ENCODE measurements at regions not wholly inside any gene's neighbourhood (a gene's known extent, or its start where the extent isn't known, plus 50 kb on each side); places are given as distances from the start of the nearest gene placed in this dataset.

- H3K9me3 Mint-ChIP-seq = peaks cover 0 to 7% (median 3%) of the 10 kb centered on the region in 8 donors
- ChIA-PET POLR2A (ENCODE audit: partially characterized antibody) (no interaction called here), CTCF (ENCODE audit: partially characterized antibody) (no interaction called here)
- H3K4me1 Mint-ChIP-seq = no peaks in the 10 kb centered on the region
- Histone ChIP-seq H3K27ac (ENCODE audit: low read depth, low read length) (no peak overlapping the region), H3K27me3 (ENCODE audit: insufficient read depth, low read length) (no peaks in the 10 kb centered on the region), H3K9me3 (ENCODE audit: control insufficient read depth in 1 of 2, low read length in 2 of 2) (no peaks in the 10 kb centered on the region), H3K4me1 (ENCODE audit: insufficient read depth, low read length) (no peaks in the 10 kb centered on the region), H3K36me3 (ENCODE audit: insufficient read depth, low read length) (no peaks in the 10 kb centered on the region), H3K4me3 (ENCODE audit: low read length in 2 of 2) (no peak overlapping the region)
- H3K4me3 Mint-ChIP-seq = peak overlapping the region in 1 of 8 donors; percentile 55
- H3K36me3 Mint-ChIP-seq = no peaks in the 10 kb centered on the region
- DNase-seq = no peak
- intact Hi-C loops (cut with micrococcal nuclease) = no loop called here
- no peak overlapping the region for H3K27ac Mint-ChIP-seq
- H3K27me3 Mint-ChIP-seq = no peaks in the 10 kb centered on the region
These were observed 262.5 kb downstream of the MED10 start for GRCh38 chr5:6115852-6116251.

DNA sequence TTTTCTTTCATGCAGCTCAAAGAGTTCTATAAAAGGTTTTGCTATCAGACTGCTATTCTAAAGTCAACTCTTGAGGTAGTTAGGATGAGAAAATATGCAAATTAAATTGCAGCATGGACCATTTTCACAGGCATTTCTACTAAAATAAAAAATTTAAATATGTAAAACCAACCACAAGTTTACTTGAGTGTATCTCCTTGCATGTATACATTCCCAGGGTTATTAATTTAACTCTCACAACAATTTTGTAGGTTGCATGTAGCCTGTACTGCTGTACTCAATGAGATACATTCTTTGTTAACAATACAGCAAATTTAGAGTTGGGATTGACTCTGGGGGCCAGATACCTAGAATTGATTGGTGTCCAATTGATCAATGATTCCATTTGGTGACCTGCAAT lies 265.8 kb downstream of the MED10 start:
- no peaks in the 10 kb centered on the region for H3K27me3 ChIP-seq (ENCODE audit: insufficient read depth, low read length)
- ChIA-PET POLR2A (ENCODE audit: partially characterized antibody) (no interaction called here), CTCF (ENCODE audit: partially characterized antibody) (no interaction called here)
- H3K27ac ChIP-seq (ENCODE audit: low read depth, low read length) = no peak overlapping the region
- DNase-seq = no peak
- no peaks in the 10 kb centered on the region for H3K36me3 Mint-ChIP-seq
- no peaks in the 10 kb centered on the region for H3K36me3 ChIP-seq (ENCODE audit: insufficient read depth, low read length)
- H3K27ac Mint-ChIP-seq = no peak overlapping the region
- H3K4me1 ChIP-seq (ENCODE audit: insufficient read depth, low read length) = no peaks in the 10 kb centered on the region
- H3K9me3 Mint-ChIP-seq = peaks cover 0 to 7% (median 0%) of the 10 kb centered on the region in 8 donors
- intact Hi-C loops (cut with micrococcal nuclease) = no loop called here
- no peak overlapping the region for H3K4me3 Mint-ChIP-seq
- no peaks in the 10 kb centered on the region for H3K4me1 Mint-ChIP-seq
- H3K27me3 Mint-ChIP-seq = no peaks in the 10 kb centered on the region
- H3K4me3 ChIP-seq (ENCODE audit: low read length in 2 of 2) = no peak overlapping the region
- H3K9me3 ChIP-seq (ENCODE audit: control insufficient read depth in 1 of 2, low read length in 2 of 2) = no peaks in the 10 kb centered on the region

DNA sequence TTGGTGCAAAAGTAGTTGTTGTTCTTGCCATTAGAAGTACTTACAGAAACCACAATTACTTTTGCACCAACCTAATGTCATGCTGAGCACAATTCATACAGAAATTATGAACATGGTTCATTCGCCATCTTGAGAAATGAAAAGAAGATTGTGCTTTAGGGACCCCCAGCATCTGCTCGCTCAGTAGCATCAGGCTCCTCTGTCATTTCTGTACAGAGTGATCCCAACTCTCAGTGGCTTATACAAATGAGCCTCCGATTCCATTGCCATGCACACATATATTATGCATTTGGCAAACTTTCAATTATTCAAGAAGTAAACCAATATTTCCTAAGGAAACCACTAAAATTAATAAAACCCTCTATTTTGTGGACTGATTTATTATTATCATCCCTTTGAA lies 266.2 kb downstream of the MED10 start:
- CTCF ChIA-PET (ENCODE audit: partially characterized antibody) = no interaction called here
- Histone ChIP-seq H3K4me3 (ENCODE audit: low read length in 2 of 2) (no peak overlapping the region), H3K27me3 (ENCODE audit: insufficient read depth, low read length) (no peaks in the 10 kb centered on the region), H3K36me3 (ENCODE audit: insufficient read depth, low read length) (no peaks in the 10 kb centered on the region), H3K27ac (ENCODE audit: low read depth, low read length) (no peak overlapping the region), H3K9me3 (ENCODE audit: control insufficient read depth in 1 of 2, low read length in 2 of 2) (no peaks in the 10 kb centered on the region), H3K4me1 (ENCODE audit: insufficient read depth, low read length) (no peaks in the 10 kb centered on the region)
- no peak for DNase-seq
- Mint-ChIP-seq H3K4me3 (no peak overlapping the region), H3K36me3 (no peaks in the 10 kb centered on the region), H3K27ac (no peak overlapping the region), H3K9me3 (peaks cover 0 to 7% (median 0%) of the 10 kb centered on the region in 8 donors), H3K4me1 (no peaks in the 10 kb centered on the region), H3K27me3 (no peaks in the 10 kb centered on the region)
- POLR2A ChIA-PET (ENCODE audit: partially characterized antibody) = no interaction called here
- intact Hi-C loops (cut with micrococcal nuclease) = no loop called here

- Mint-ChIP-seq H3K36me3 (no peaks in the 10 kb centered on the region), H3K4me1 (no peaks in the 10 kb centered on the region), H3K27ac (no peak overlapping the region), H3K27me3 (no peaks in the 10 kb centered on the region), H3K4me3 (no peak overlapping the region), H3K9me3 (peaks cover 0 to 7% (median 0%) of the 10 kb centered on the region in 8 donors)
- H3K27ac ChIP-seq (ENCODE audit: low read depth, low read length) = no peak overlapping the region
- H3K9me3 ChIP-seq (ENCODE audit: control insufficient read depth in 1 of 2, low read length in 2 of 2) = no peaks in the 10 kb centered on the region
- no peak overlapping the region for H3K4me3 ChIP-seq (ENCODE audit: low read length in 2 of 2)
- intact Hi-C loops (cut with micrococcal nuclease) = no loop called here
- no peaks in the 10 kb centered on the region for H3K4me1 ChIP-seq (ENCODE audit: insufficient read depth, low read length)
- H3K27me3 ChIP-seq (ENCODE audit: insufficient read depth, low read length) = no peaks in the 10 kb centered on the region
- no peaks in the 10 kb centered on the region for H3K36me3 ChIP-seq (ENCODE audit: insufficient read depth, low read length)
- CTCF ChIA-PET (ENCODE audit: partially characterized antibody) = no interaction called here
- POLR2A ChIA-PET (ENCODE audit: partially characterized antibody) = no interaction called here
- DNase-seq = no peak
These were observed 267.2 kb downstream of the MED10 start for GRCh38 chr5:6111131-6111530.

DNA sequence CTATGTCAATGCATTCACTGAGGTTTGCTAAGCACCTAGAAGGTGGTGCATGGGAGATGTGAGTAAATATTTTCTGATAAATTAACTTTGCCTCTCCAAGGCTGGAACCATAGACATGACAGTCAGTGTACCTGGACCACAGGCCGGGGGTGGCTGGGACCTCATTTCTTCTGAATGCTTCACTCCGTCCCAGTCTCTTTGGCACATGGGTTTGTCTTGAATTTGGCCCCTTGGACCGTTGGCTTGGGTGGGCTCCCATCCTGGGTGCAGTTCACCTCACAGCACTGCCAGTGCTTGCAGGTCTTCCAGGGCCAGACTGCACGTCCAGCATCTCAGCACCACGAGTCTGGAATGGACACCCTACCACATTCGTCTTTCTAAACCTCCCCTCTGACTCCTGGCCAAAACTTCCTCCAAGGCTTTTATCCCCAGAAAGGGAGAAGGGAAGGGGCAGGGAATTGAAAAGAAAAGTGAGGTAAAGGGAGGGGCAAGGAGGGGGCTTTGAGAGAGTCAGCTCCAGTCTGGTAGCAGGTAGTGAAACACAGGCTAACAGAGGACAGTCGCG lies 267.8 kb downstream of the MED10 start:
- no peaks in the 10 kb centered on the region for H3K4me1 Mint-ChIP-seq
- Histone ChIP-seq H3K27me3 (ENCODE audit: insufficient read depth, low read length) (no peaks in the 10 kb centered on the region), H3K4me3 (ENCODE audit: low read length in 2 of 2) (no peak overlapping the region), H3K27ac (ENCODE audit: low read depth, low read length) (no peak overlapping the region), H3K36me3 (ENCODE audit: insufficient read depth, low read length) (no peaks in the 10 kb centered on the region), H3K4me1 (ENCODE audit: insufficient read depth, low read length) (no peaks in the 10 kb centered on the region), H3K9me3 (ENCODE audit: control insufficient read depth in 1 of 2, low read length in 2 of 2) (no peaks in the 10 kb centered on the region)
- peaks cover 0 to 7% (median 0%) of the 10 kb centered on the region in 8 donors for H3K9me3 Mint-ChIP-seq
- no peak for DNase-seq
- no peak overlapping the region for H3K4me3 Mint-ChIP-seq
- ChIA-PET POLR2A (ENCODE audit: partially characterized antibody) (no interaction called here), CTCF (ENCODE audit: partially characterized antibody) (no interaction called here)
- H3K36me3 Mint-ChIP-seq = no peaks in the 10 kb centered on the region
- no peaks in the 10 kb centered on the region for H3K27me3 Mint-ChIP-seq
- intact Hi-C loops (cut with micrococcal nuclease) = no loop called here
- no peak overlapping the region for H3K27ac Mint-ChIP-seq

DNA sequence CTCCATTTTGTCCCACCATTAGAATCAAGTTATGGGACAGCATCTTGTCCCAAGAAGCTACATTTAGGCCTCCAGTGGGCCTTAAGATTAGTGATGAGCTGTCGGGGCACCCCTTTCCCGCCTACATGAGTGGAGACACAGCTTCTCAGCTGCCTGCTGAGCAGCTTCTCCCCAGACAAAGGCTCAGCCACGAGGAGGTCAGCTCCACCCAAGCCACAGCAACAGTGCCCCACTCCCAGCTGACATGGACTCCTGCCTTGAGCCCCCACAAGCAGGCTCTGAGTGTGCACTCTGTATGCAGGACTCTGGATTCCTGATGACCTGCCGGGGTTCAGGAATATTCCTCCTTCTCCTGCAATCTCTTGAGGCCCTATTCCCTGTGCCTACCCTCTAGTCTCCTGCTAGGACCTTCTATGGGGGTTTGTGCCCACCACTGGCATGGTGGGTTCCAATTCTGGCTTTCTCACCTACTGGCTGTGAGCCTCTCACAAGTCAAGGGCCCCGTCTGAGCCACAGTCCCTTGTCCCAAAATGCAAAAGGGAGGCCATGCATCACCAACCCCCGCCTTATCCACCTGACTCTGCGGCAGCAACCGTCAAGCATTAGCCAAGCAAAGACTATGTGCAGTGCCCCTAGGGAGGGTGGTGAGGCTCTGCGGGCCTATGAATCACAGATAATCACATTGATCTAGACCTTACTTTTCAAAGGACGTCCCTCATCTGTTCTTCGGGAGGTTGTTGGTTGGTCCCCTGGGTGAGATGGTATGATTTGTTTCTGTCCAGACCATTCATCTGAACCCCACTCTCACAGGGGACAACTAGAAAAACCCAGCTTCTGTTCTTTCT lies 269.1 kb downstream of the MED10 start:
- no peak overlapping the region for H3K4me3 Mint-ChIP-seq
- H3K36me3 Mint-ChIP-seq = no peaks in the 10 kb centered on the region
- H3K4me1 ChIP-seq (ENCODE audit: insufficient read depth, low read length) = no peaks in the 10 kb centered on the region
- intact Hi-C loops (cut with micrococcal nuclease) = no loop called here
- H3K36me3 ChIP-seq (ENCODE audit: insufficient read depth, low read length) = no peaks in the 10 kb centered on the region
- CTCF ChIA-PET (ENCODE audit: partially characterized antibody) = no interaction called here
- POLR2A ChIA-PET (ENCODE audit: partially characterized antibody) = no interaction called here
- no peak overlapping the region for H3K4me3 ChIP-seq (ENCODE audit: low read length in 2 of 2)
- H3K27ac ChIP-seq (ENCODE audit: low read depth, low read length) = no peak overlapping the region
- H3K9me3 Mint-ChIP-seq = peaks cover 0 to 4% (median 0%) of the 10 kb centered on the region in 8 donors
- no peak for DNase-seq
- no peaks in the 10 kb centered on the region for H3K4me1 Mint-ChIP-seq
- H3K27me3 Mint-ChIP-seq = no peaks in the 10 kb centered on the region
- H3K27ac Mint-ChIP-seq = no peak overlapping the region
- H3K27me3 ChIP-seq (ENCODE audit: insufficient read depth, low read length) = no peaks in the 10 kb centered on the region
- H3K9me3 ChIP-seq (ENCODE audit: control insufficient read depth in 1 of 2, low read length in 2 of 2) = no peaks in the 10 kb centered on the region

GRCh38 chr5:6108540-6108848 lies 269.9 kb downstream of the MED10 start:
- H3K27ac ChIP-seq (ENCODE audit: low read depth, low read length) = no peak overlapping the region
- no peaks in the 10 kb centered on the region for H3K36me3 Mint-ChIP-seq
- no peak overlapping the region for H3K4me3 ChIP-seq (ENCODE audit: low read length in 2 of 2)
- intact Hi-C loops (cut with micrococcal nuclease) = no loop called here
- H3K4me3 Mint-ChIP-seq = no peak overlapping the region
- H3K27me3 ChIP-seq (ENCODE audit: insufficient read depth, low read length) = no peaks in the 10 kb centered on the region
- ChIA-PET CTCF (ENCODE audit: partially characterized antibody) (no interaction called here), POLR2A (ENCODE audit: partially characterized antibody) (no interaction called here)
- no peak for DNase-seq
- H3K4me1 Mint-ChIP-seq = no peaks in the 10 kb centered on the region
- no peaks in the 10 kb centered on the region for H3K4me1 ChIP-seq (ENCODE audit: insufficient read depth, low read length)
- H3K9me3 ChIP-seq (ENCODE audit: control insufficient read depth in 1 of 2, low read length in 2 of 2) = no peaks in the 10 kb centered on the region
- H3K27ac Mint-ChIP-seq = no peak overlapping the region
- no peaks in the 10 kb centered on the region for H3K27me3 Mint-ChIP-seq
- peaks cover 0 to 4% (median 0%) of the 10 kb centered on the region in 8 donors for H3K9me3 Mint-ChIP-seq
- no peaks in the 10 kb centered on the region for H3K36me3 ChIP-seq (ENCODE audit: insufficient read depth, low read length)

Data from CD4-positive, alpha-beta memory T cell (primary cell).